ELR (cell line): ENCODE measurements at regions not wholly inside any gene's neighbourhood (a gene's known extent, or its start where the extent isn't known, plus 50 kb on each side); places are given as distances from the start of the nearest gene placed in this dataset.

Source experiments
- DNase-seq: peaks from one replicate; pipeline ENCODE4 v3.0.0-alpha.2; 2015; ENCODE audit warnings: low read depth

GRCh38 chr11:109799604-109800003 is 293.6 kb upstream of the ZC3H12C start:
- DNase-seq = no peak

GRCh38 chr11:109804911-109805310 is 288.3 kb upstream of the ZC3H12C start:
- no peak for DNase-seq

GRCh38 chr11:109806205-109806604 is 287.0 kb upstream of the ZC3H12C start:
- DNase-seq = no peak

- peak; percentile 51 for DNase-seq
These were observed 284.6 kb upstream of the ZC3H12C start for GRCh38 chr11:109808569-109808968.

DNA sequence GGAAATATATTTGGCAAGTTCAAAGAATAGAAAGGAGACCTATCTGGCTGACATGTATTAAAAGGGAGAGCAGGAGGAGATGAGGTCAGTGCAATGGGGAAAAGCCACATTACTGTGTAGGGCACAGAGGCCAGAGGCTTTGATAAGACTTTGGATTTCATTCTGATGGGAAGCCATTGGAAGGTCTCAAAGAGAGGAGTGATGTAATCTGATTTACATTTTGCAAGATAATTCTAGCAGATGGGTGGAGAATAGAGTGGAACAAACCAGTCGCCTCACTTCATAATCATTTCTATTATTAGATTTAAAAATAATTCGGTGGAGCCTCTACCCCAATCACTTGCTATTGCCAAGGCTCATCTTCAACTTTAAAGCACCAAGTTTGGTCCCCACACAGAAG is 278.4 kb upstream of the ZC3H12C start:
- DNase-seq = no peak

GRCh38 chr11:109815500-109816150 is 277.6 kb upstream of the ZC3H12C start:
- DNase-seq = no peak

- peak; percentile 4 for DNase-seq
These were observed 274.9 kb upstream of the ZC3H12C start for GRCh38 chr11:109818290-109818689.

DNA sequence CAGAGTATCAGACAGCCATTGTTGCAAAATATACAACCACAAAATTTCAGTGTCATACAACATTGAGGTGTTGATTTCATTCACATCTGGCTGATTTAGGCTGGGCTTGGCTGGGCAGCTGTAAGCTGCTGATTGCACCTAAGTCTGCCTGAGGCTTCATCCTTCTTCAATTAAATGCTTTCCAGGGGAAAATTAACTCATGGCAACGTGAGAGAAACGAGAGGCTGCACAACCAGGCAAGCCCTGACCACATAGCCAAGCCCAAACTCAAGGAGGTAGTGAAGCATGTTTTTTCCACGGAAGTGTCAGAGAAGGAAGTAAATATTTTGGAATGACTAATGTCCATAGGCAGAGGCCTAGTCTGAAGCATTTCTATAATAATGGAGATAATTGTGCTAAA is 273.8 kb upstream of the ZC3H12C start:
- DNase-seq = no peak

DNA sequence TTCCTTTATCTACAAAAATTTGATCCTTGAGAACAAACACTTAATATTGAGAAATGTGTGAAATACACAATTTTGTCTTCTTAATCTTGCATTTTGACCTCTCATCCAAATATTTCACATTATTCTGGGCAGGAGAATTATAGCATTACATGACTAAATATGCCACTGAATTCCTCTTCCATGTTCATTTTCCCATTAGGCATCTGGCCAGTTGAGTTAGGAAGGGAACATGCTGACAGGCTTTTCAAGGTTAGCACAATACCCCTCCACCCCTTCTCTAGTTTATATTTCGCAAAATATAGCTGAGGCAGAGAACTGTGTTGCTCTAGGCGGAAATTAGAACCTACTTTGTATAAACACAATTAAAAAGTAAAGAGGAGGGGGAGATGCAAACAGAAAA is 271.7 kb upstream of the ZC3H12C start:
- no peak for DNase-seq

GRCh38 chr11:109822436-109823102 is 270.6 kb upstream of the ZC3H12C start:
- DNase-seq = no peak

DNA sequence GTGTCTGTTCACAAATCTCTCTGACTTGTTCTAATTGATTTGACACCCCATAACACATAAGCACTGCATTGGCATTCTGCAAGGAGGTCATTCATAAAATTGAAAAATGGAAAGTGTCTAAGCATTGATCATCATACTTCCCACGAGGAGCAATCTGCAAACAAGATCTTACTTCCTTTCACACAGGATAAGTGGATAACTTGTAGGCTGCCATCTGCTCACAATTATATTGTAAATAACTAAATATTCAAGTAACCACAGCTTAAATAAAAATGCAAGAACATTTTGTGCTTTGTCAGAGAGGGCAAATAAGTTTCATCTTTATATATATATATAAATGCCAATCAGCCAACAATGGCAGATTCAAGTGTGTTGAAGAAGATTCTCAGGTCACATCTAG is 264.8 kb upstream of the ZC3H12C start:
- no peak for DNase-seq

DNA sequence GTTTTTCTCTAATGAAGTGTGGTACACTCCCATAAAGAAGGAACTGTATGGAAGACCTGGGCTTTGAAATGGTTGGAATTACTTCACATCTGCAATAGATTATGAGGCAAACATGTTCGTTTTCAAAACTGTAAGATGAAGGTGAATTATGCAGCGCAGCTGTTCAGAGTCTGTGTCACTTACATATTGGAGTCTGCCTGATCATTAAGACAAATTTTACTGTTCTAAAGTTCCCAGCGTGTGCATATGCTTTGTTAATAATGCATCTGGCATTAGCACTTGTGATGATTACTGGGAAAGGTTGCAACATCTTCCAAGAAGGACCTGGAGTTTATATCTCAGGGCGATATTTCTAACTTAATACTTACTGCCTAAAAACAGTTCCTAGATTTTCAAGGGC is 255.2 kb upstream of the ZC3H12C start:
- DNase-seq = no peak

DNA sequence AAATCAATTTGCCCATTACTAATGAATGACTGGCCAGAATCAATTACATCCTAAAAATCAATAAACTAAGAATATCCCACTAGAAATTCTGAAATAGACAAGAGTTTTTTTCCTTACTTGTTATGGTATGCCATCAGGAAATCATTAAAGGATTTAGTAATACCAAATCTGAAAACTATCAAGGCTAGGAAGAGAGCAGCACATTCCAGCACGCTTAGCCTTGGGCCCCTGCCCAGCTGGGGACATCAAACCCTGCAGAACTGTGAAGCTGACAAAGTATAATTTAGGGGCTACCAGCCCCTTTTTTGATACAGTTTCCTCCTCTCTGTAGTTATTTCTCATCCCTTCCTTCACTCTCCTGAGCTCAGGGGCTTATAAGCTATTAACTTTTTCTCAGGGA is 247.8 kb upstream of the ZC3H12C start:
- no peak for DNase-seq

DNA sequence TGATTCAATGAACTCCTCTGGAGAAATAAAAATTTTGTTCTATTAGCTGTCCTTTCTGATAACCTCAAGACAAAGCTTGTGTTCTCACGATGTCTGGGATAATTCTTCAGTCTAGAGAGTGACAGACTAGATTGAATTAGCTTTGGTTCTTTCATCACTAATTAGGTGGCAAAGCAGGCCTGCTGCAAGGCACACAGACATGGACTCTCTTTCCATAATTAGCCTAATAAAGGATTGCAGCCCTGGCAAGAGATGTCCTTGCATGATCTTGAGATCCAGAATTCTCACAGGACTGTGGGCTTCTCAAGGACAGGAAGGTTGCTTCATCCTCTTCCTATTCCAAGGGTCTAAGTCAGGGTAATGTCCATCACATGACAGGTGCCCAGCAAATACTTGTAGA is 245.6 kb upstream of the ZC3H12C start:
- no peak for DNase-seq

DNA sequence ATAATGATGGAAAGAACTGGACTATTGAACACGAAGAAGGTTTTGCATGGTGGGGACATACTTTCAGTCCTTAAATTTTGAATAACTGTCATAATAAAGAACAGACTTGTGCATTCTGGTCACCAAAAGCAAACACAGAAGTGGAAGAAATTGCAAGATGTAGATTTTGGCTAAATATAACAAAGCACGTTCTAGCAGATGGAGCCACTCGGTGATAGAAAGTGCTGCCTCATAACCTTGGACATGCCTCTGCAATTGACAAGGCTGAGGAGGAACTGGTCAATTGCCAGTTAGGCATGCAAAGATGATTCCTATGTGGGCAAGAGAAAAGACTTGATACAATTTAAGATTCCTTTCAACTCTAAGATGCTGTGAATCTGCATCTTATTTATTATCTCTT is 244.1 kb upstream of the ZC3H12C start:
- no peak for DNase-seq

GRCh38 chr11:109849946-109850345 is 243.2 kb upstream of the ZC3H12C start:
- DNase-seq = no peak

GRCh38 chr11:109851780-109852390 is 241.3 kb upstream of the ZC3H12C start:
- peak; percentile 32 for DNase-seq

GRCh38 chr11:109853156-109853776 is 239.9 kb upstream of the ZC3H12C start:
- DNase-seq = peak; percentile 75

DNA sequence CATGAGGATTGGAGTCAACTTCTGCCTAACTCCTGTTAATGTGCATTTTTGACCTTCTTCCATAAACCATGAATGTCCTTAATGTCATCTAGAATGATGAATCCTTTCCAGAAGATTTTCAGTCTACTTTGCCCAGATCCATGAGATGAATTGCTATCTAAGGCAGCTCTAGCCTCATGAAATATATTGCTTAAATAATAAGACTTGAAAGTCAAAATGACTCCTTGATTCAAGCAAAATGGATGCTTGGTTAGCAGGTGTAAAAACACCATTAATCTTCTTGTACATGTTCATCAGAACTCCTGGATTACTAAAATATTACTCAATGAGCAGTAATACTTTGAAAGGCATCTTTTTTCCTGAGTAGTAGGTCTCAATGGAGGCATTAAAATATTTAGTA is 238.5 kb upstream of the ZC3H12C start:
- no peak for DNase-seq

DNA sequence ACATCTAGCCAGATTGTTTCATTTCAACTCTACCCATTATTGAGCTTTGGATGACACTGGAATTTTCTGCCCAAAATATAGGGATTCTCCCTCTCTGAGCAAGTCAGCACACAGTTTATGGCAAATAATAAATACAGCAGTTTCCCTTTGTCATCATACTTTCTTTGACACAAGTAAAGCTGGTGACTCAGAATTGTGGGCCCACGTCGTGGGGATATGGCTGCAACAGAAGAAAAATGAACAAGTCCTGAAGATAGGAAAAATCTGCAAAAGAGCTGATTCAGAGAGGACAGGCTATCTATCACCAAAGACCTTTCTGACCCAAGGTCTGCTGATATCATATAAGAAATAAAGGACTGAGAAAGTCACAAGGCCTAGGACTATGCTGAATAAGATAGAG is 236.3 kb upstream of the ZC3H12C start:
- peak; percentile 44 for DNase-seq

DNA sequence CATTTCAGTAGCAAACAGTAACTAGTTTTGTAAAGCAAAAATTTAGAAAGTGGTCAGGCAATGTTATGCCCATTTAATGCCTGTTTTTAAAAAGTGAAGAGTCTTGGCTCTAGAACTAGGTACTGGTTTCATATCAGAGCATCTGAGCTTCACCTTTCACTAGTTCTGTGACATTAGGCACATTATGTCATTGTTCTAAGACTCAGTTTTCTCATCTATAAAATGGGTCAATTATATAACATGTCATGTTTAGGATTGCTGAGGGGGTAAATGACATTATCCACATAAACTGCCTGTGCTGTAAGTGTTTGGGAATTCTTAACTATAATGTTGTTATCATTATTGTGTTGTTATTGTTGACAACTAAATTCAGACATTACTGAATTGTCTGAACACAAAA is 235.6 kb upstream of the ZC3H12C start:
- DNase-seq = no peak

- no peak for DNase-seq
These were observed 235.0 kb upstream of the ZC3H12C start for GRCh38 chr11:109858152-109858551.

DNA sequence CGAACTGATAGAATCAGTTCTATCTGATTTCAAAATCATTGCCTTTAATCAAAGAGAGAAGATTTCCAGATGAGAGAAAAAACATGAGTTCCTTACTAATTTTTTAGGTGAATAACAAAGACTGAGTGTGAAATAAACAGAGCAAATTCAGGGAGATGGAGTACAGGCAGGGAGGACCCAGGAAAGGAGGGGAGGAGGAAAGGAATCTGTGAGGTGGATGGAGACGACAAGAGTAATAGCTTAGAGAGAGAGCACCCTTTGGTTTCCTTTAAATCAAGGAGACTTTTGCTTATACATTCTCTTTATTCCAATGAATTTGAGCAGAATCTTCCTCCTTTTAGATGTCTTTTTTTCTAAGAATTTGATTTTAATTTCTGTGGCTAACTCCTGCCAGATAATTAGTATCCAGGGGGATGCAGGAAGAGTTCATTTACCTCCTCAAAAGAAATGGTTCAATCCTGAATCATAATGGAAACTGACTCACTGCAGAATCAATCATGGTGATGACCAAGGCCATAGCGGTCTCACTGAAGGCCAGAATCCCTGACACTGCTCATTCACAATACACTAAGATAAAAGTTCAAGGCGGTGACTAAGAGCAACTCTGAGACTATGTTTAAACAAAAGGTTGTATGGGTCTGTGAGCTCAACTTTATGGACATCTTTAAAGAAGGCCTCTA is 234.0 kb upstream of the ZC3H12C start:
- peak; percentile 96 for DNase-seq
